ENCODE measurements at regions not wholly inside any gene's neighbourhood (a gene's known extent, or its start where the extent isn't known, plus 50 kb on each side); places are given as distances from the start of the nearest gene placed in this dataset.

DNA sequence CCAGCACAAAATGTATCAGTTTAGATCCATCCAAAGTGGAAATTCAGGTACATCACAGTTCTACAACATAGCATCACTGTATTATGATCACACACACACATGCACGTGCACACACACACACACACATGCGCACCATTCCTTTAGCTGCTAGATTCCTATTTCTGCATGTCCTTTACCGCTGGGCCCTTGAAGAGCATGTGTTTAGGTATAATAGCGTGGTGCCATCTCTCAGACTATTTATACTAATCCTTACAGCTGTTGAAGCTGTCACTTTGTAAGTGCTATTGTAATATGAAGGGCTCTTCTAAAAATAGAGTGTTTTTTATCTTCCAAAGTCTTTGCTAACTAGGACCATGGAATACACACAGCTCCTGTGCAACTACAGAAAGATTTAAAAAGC, 308.8 kb upstream of the TRPC7 start:
- Histone ChIP-seq H2AFZ (ENCODE audit: low read depth) (no peak overlapping the region), H3K9me3 (no peaks in the 10 kb centered on the region), H3K36me3 (replicated peaks in 1 of 2; ENCODE audit: control insufficient read depth in 1 of 2, insufficient read depth in 2 of 2, low read length in 1 of 2) (no peaks in the 10 kb centered on the region), H3K79me2 (ENCODE audit: insufficient read depth) (no peaks in the 10 kb centered on the region), H3K4me2 (no peak overlapping the region), H3K9ac (no peak overlapping the region), H3K27ac (ENCODE audit: low read depth in 2 of 2, low read length in 1 of 2) (no peak overlapping the region), H3K4me3 (ENCODE audit: low read depth in 2 of 2, low read length in 1 of 2) (no peak overlapping the region), H3K27me3 (ENCODE audit: insufficient read depth) (no peaks in the 10 kb centered on the region), H3K9me2 (no peaks in the 10 kb centered on the region), H4K20me1 (ENCODE audit: insufficient read depth) (no peaks in the 10 kb centered on the region), H3F3A (replicated peaks; ENCODE audit: insufficient read depth) (no peaks in the 10 kb centered on the region), H3K4me1 (ENCODE audit: control insufficient read depth in 1 of 2, insufficient read depth in 2 of 2, low read depth in 1 of 2, low read length in 1 of 2) (no peaks in the 10 kb centered on the region)
- 45% methylated on average over 4 of the region's 4 CpGs for WGBS (ENCODE audit: low lambda C conversion rate)
- DNase-seq = no peak
- POLR2A ChIA-PET = no interaction called here
- CTCF ChIA-PET = interaction anchor here (1.2 kb wide), 1 partner anchor 13 kb away, joined by 3 read pairs; no protein-coding TSS in a partner anchor
- TF ChIP-seq GABPA (IDR thresholded peaks at IDR 0.05; ENCODE audit: low read depth) = no peak
- TF ChIP-seq MEF2A (IDR thresholded peaks at IDR 0.05; ENCODE audit: borderline replicate concordance, low read depth) = no peak
- TF ChIP-seq, protein P1, sequence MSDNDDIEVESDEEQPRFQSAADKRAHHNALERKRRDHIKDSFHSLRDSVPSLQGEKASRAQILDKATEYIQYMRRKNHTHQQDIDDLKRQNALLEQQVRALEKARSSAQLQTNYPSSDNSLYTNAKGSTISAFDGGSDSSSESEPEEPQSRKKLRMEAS (IDR thresholded peaks at IDR 0.05; ENCODE audit: low read depth) = no peak
- no peak for TF ChIP-seq ELF1 (IDR thresholded peaks at IDR 0.05)
- TF ChIP-seq, protein P2, sequence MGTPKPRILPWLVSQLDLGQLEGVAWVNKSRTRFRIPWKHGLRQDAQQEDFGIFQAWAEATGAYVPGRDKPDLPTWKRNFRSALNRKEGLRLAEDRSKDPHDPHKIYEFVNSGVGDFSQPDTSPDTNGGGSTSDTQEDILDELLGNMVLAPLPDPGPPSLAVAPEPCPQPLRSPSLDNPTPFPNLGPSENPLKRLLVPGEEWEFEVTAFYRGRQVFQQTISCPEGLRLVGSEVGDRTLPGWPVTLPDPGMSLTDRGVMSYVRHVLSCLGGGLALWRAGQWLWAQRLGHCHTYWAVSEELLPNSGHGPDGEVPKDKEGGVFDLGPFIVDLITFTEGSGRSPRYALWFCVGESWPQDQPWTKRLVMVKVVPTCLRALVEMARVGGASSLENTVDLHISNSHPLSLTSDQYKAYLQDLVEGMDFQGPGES (IDR thresholded peaks at IDR 0.05; ENCODE audit: low read depth, low read length) = no peak
- no peak for TF ChIP-seq POLR2AphosphoS5 (IDR thresholded peaks at IDR 0.05; ENCODE audit: low read depth, low read length)
- no peak for TF ChIP-seq REST (IDR thresholded peaks at IDR 0.05; ENCODE audit: low read depth, low read length)
- TF ChIP-seq RCOR1 (IDR thresholded peaks at IDR 0.05; ENCODE audit: low read length) = no peak
- TF ChIP-seq JUND (IDR thresholded peaks at IDR 0.05) = no peak
- no peak for TF ChIP-seq SIN3A (IDR thresholded peaks at IDR 0.05; ENCODE audit: borderline replicate concordance, low read depth, low read length)
- no peak for TF ChIP-seq CTCF (IDR thresholded peaks at IDR 0.05)
- no peak for TF ChIP-seq GATA2 (CRISPR knock-in tag; IDR thresholded peaks at IDR 0.05)
- TF ChIP-seq RFX5 (IDR thresholded peaks at IDR 0.05; ENCODE audit: low read length) = no peak
- no peak for TF ChIP-seq MXI1 (IDR thresholded peaks at IDR 0.05; ENCODE audit: low read depth, low read length)
- TF ChIP-seq PBX3 (IDR thresholded peaks at IDR 0.05) = no peak
- TF ChIP-seq RAD21 (IDR thresholded peaks at IDR 0.05; ENCODE audit: low read length) = no peak
- TF ChIP-seq, protein P3, sequence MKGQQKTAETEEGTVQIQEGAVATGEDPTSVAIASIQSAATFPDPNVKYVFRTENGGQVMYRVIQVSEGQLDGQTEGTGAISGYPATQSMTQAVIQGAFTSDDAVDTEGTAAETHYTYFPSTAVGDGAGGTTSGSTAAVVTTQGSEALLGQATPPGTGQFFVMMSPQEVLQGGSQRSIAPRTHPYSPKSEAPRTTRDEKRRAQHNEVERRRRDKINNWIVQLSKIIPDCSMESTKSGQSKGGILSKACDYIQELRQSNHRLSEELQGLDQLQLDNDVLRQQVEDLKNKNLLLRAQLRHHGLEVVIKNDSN (IDR thresholded peaks at IDR 0.05; ENCODE audit: borderline replicate concordance, low read depth) = no peak

Measured in SK-N-SH (cell line).